GM21576 (cell line): ENCODE measurements at regions not wholly inside any gene's neighbourhood (a gene's known extent, or its start where the extent isn't known, plus 50 kb on each side); places are given as distances from the start of the nearest gene placed in this dataset.
"Not testable (repeated sequence)": the region's sequence is repeated elsewhere in the genome, so short reads cannot be mapped to it uniquely, and the experiment has no call there.

Source experiments
- ATAC-seq: cut with Tn5 transposase; IDR thresholded peaks from one replicate; pipeline ENCODE4 v1.9.1; 2021; ENCODE audit warnings: mild to moderate bottlenecking, moderate library complexity; ENCODE audit not compliant: unreplicated experiment

GRCh38 chr9:71514344-71514975, 253.9 kb downstream of the CEMIP2 start:
- ATAC-seq: no peak

- no peak for ATAC-seq
Measured at GRCh38 chr9:71509054-71509453, 259.3 kb downstream of the CEMIP2 start.

DNA sequence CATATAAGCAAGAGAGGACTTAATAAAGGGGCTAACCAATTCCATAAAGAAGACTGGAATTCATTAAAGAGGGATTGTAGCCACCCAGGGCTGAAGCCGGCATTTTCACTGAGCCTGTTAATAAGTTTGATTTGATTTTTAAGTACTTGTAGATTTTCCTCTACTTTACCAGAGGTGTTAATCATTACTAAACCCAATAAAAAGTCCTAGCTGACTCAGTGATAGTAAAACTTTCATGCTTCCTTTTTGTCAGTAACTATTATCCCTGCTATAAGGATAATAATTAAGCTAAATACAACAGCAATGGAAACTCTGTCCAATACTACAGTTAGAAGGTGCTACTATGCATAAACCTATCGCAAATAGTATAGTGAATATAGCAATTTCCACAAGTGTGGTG, 260.2 kb downstream of the CEMIP2 start:
- not testable (repeated sequence) for ATAC-seq

GRCh38 chr9:71506821-71507220, 261.5 kb downstream of the CEMIP2 start:
- no peak for ATAC-seq

GRCh38 chr9:71504636-71505035, 263.7 kb downstream of the CEMIP2 start:
- no peak for ATAC-seq

DNA sequence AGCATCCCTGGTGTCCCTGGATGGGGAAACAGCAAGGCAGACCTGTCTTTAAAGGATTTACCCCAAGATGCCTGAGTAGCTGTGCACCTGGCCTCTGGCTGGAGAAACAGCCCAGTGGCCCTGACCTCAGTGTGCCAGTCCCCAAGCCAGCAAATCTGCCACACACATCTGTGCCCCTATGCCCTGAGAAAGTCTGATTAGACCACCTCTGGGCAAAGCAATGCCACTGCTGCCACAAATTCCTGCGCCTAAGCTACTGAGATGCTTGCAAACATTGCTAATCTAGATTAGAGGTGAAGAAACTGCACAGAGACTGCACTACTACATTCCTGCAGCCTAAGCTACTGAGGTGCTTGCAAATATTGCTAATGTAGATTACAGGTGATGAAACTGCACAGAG, 269.6 kb downstream of the CEMIP2 start:
- ATAC-seq: no peak

GRCh38 chr9:71490810-71491209, 277.5 kb downstream of the CEMIP2 start:
- ATAC-seq: no peak

- no peak for ATAC-seq
Measured at GRCh38 chr9:71487061-71487460, 281.3 kb downstream of the CEMIP2 start.

DNA sequence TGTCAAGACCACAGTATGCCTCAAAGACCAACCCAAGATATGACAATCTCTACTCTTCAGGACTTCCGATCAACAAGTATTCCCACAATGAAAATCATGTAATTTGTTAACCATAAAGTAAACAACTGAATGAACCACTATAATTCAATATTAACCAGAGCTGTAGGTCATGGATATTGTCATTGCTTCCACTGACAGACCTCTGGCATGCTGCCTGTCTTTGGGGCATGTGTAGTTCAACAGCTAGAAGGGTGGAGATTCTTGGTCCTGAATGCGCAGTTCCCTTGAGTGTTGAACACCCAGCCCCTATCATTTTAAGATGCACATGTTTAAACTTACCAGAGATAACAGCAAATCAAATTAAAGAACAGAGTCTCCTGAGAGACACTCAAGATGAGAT, 283.0 kb downstream of the CEMIP2 start:
- no peak for ATAC-seq

DNA sequence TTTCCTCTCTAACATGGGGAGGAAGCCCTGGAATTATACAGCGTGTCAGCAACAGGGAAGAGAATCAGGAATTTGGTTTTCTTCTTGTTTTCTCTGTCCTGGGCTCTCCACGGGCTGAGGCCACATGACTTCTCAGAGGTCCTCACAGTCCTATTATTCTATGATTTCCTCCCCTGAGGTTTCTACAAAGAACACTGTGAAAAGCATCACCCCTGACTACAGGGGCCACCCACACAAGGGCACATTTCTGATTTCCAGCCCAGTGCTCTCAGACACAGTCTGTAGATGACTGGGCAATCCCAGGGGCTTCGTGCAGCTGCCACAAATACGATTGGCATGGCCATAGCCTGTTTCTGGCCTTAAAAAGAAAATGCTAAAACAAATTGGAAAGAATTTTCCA, 284.9 kb downstream of the CEMIP2 start:
- no peak for ATAC-seq

- no peak for ATAC-seq
Measured at GRCh38 chr9:71479621-71480020, 288.7 kb downstream of the CEMIP2 start.

GRCh38 chr9:71472400-71472799, 295.9 kb downstream of the CEMIP2 start:
- ATAC-seq: no peak

- ATAC-seq: no peak
Measured at GRCh38 chr9:71465392-71465791, 302.9 kb downstream of the CEMIP2 start.

DNA sequence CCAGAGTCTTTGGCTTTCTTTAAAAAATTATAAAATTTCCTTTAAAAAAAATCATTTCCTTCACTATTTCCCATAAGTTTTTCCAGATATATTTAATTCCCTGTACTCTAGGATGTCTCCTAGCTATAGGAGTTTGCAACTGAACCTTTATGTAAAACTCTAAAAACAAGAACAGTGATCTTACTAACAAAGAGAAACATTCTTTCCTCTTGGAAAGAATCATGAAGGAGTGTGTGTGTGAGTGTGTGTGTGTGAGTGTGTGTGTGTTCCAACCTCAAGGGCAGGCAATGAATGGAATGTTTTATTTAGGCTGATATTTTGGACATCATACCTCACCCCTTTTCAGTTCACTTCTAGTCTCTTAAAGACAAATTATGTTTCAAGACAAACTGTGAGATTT, 309.2 kb downstream of the CEMIP2 start:
- ATAC-seq: no peak

GRCh38 chr9:71446473-71447411, 321.6 kb downstream of the CEMIP2 start:
- peak; percentile 75 for ATAC-seq

- no peak for ATAC-seq
Measured at GRCh38 chr9:71446106-71446472, 322.2 kb downstream of the CEMIP2 start.

DNA sequence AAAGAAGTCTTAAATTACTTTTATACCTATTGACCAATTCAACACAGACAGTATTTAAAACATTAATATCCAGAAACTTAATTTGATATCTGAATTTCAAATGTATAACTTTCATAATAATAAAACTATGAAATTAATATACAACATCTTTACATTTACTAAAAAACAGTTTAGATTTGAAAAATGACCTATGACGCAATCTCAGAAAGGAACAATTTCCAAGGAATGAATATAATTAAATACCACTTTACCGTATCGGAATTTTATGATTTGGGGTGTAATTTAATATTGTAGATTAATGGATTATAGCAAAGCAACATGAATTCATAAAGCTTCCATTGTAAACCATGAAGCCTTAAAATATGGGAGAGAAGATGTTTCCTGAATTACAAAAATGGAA, 321.5 kb upstream of the TRPM3 start:
- no peak for ATAC-seq

- ATAC-seq: no peak
Measured at GRCh38 chr9:71441266-71441665, 319.8 kb upstream of the TRPM3 start.

- no peak for ATAC-seq
Measured at GRCh38 chr9:71431931-71432330, 310.5 kb upstream of the TRPM3 start.

GRCh38 chr9:71407341-71407740, 285.9 kb upstream of the TRPM3 start:
- ATAC-seq: not testable (repeated sequence)

DNA sequence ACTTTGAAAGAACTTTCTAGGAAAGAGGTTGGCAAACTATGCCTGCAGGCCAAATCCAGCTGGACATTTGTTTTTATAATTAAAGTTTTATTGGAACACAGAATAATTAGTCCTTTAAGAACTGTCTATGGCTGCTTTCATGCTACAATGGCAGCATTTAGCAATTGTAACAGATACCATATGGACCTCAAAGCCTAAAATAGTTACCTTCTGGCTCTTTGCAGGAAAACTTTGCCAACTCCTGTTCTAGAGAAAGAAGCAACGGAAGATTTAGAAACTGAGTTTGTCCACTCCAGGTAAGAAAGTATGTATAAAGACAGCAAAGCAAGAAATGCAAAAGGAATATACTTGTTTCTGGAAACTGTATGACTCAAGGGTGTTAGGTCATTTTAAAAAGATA, 281.7 kb upstream of the TRPM3 start:
- ATAC-seq: no peak

DNA sequence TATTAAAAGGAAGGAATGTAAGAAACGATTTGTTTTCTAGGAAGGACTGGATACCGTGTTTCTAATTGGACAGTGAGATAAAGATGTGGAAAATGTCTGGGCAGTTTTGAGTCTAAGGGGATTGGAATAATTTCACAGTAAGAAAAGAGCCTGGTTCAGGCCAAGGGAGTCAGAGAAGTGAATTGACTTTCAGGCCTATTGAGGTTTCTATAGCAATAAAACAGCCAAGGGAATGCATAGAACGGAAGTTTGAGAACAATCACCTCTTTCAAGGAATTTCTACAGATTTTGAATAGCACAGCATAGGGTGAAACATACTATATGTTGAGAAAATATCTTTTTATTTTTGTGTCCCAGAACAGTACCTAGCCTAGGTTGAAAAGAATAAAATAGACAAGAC, 271.6 kb upstream of the TRPM3 start:
- ATAC-seq: no peak
